ENCODE measurements at regions not wholly inside any gene's neighbourhood (a gene's known extent, or its start where the extent isn't known, plus 50 kb on each side); places are given as distances from the start of the nearest gene placed in this dataset.
"Not testable (repeated sequence)": the region's sequence is repeated elsewhere in the genome, so short reads cannot be mapped to it uniquely, and the experiment has no call there.

DNA sequence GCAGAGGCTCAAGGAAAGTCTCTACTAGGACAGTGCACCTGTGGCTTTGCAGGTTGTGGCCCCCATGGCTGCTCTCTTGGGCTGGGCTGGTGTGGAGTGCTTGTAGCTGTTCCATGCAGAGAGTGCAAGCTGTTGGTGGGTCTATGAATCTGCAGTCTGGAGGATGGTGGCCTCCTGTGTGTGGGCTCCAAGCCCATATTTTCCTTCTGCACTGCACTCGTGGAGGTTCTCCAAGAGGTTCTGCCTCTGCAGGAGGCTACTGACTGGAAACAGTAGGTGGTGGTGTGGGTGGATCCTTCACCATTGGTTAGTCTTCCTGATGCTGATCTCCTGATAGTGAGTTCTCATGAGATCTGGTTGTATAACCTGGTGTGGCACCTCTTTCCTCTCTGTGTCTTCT, 143.2 kb upstream of the ZNF519 start:
- H3K36me3 Mint-ChIP-seq (ENCODE audit: low read depth); H3K4me1 Mint-ChIP-seq; H3K27me3 Mint-ChIP-seq; CTCF ChIA-PET; H3K4me3 Mint-ChIP-seq; H3K9me3 Mint-ChIP-seq; H3K27ac Mint-ChIP-seq; DNase-seq: not testable (repeated sequence)
- POLR2A ChIA-PET = interaction anchor here (0.7 kb wide), 2 partner anchors 31 to 44 kb away, joined by 3 read pairs; no protein-coding TSS in a partner anchor

DNA sequence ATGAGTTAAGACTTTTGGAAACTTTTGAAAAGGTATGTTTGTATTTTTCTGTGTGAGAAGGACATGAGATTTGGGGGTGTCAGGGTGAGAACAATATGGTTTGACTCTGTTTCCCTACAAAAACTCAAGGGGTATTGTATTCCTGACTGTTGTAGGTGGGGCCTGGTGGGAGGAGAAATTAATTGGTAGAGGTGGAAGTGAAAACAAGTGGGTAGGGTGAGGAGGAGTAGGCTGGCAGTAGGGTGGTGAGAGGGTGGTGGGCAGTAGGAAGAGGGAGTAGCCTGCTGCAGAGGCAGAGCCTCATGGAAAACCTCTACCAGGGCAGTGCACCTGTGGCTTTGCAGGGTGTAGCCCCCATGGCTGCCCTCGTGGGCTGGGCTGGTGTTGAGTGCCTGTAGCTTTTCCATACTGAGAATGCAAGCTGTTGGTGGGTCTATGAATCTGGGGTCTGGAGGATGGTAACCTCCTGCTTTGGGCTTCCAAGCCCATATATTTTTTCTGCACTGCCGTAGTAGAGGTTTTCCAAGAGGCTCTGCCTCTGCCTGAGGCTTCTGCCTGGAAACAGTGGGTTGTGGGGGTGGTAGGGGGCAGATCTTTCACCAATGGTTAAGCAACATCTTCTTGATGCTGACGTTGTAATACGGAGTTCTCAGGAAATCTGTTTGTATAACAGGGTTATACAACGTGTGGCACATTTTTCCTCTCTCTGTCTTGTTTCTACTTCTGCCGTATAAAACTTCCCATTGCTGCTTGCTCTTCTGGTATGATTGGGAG, 133.6 kb upstream of the ZNF519 start:
- H3K4me3 Mint-ChIP-seq; CTCF ChIA-PET; POLR2A ChIA-PET; H3K36me3 Mint-ChIP-seq (ENCODE audit: low read depth); H3K9me3 Mint-ChIP-seq; H3K27ac Mint-ChIP-seq; DNase-seq; H3K27me3 Mint-ChIP-seq; H3K4me1 Mint-ChIP-seq: not testable (repeated sequence)

GRCh38 chr18:14262786-14263185, 130.6 kb upstream of the ZNF519 start:
- H3K4me1 Mint-ChIP-seq; CTCF ChIA-PET; H3K27me3 Mint-ChIP-seq; H3K27ac Mint-ChIP-seq; H3K4me3 Mint-ChIP-seq; POLR2A ChIA-PET; DNase-seq; H3K36me3 Mint-ChIP-seq (ENCODE audit: low read depth); H3K9me3 Mint-ChIP-seq: not testable (repeated sequence)

DNA sequence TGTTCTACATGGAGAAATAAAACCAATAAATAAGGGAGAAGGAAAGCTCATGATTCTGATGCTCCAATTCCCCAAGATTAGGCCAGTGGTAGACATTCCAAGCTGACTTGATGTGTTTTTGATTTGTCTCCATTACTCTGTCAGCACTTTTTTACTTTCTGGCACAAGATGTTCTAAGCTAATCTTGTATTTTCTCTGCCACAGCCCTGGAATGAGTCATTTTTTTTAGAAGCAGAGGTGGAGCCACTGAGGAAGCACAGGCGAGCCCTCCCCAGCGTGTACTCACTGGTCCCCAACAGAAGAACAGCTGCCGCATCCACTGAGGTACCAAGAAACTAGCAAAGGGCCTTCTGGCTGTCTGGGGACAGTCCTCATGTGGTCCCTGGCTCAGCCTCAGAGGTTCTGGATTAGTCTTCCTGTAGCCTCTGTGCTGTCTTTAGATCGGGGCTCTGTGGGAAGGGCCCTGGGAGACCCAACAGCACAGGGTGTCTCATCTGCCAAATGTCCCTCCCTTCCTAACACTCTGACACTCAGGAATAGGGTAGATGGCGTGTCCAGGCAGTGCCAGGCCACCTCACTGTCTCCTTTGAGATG, 117.9 kb upstream of the ZNF519 start:
- DNase-seq; H3K4me3 Mint-ChIP-seq; H3K27ac Mint-ChIP-seq; H3K4me1 Mint-ChIP-seq; CTCF ChIA-PET; H3K9me3 Mint-ChIP-seq; POLR2A ChIA-PET; H3K27me3 Mint-ChIP-seq; H3K36me3 Mint-ChIP-seq (ENCODE audit: low read depth): not testable (repeated sequence)

DNA sequence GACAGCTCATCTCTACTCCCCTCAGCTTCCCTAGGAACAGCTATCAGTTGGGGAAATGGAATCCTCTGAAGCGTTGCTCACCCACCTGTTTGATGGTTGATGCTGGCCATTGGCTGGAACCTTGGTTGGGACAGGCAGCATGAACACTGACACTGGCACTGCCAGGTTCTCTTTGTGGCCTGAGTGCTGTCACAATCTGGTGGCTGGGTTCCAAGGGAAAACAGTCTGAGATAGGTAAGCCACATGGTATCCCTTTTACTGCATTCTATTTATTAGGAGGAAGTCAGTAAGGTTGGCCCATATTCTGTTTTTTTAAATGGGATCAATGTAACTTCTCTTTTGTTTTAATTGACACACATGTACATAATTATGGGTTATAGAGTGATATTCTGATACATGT, 107.0 kb upstream of the ZNF519 start:
- H3K36me3 Mint-ChIP-seq (ENCODE audit: low read depth); H3K4me1 Mint-ChIP-seq; H3K9me3 Mint-ChIP-seq; POLR2A ChIA-PET; DNase-seq; CTCF ChIA-PET; H3K27ac Mint-ChIP-seq; H3K27me3 Mint-ChIP-seq; H3K4me3 Mint-ChIP-seq: not testable (repeated sequence)

GRCh38 chr18:14236356-14237048, 104.3 kb upstream of the ZNF519 start:
- H3K27me3 Mint-ChIP-seq; H3K27ac Mint-ChIP-seq; CTCF ChIA-PET; POLR2A ChIA-PET; H3K4me1 Mint-ChIP-seq; H3K9me3 Mint-ChIP-seq; H3K36me3 Mint-ChIP-seq (ENCODE audit: low read depth); DNase-seq; H3K4me3 Mint-ChIP-seq: not testable (repeated sequence)

DNA sequence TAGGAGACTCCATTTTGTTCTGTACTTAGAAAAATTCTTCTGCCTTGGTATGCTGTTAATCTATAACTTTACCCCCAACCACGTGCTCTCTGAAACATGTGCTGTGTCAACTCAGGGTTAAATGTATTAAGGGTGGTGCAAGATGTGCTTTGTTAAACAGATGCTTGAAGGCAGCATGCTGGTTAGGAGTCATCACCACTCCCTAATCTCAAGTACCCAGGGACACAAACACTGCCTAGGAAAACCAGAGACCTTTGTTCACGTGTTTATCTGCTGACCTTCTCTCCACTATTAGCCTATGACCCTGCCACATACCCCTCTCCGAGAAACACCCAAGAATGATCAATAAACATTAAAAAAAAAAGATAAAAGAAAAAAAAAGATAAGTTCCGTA, 93.0 kb upstream of the ZNF519 start:
- DNase-seq; H3K4me3 Mint-ChIP-seq; H3K27me3 Mint-ChIP-seq; H3K27ac Mint-ChIP-seq; CTCF ChIA-PET; H3K4me1 Mint-ChIP-seq; POLR2A ChIA-PET; H3K36me3 Mint-ChIP-seq (ENCODE audit: low read depth); H3K9me3 Mint-ChIP-seq: not testable (repeated sequence)

DNA sequence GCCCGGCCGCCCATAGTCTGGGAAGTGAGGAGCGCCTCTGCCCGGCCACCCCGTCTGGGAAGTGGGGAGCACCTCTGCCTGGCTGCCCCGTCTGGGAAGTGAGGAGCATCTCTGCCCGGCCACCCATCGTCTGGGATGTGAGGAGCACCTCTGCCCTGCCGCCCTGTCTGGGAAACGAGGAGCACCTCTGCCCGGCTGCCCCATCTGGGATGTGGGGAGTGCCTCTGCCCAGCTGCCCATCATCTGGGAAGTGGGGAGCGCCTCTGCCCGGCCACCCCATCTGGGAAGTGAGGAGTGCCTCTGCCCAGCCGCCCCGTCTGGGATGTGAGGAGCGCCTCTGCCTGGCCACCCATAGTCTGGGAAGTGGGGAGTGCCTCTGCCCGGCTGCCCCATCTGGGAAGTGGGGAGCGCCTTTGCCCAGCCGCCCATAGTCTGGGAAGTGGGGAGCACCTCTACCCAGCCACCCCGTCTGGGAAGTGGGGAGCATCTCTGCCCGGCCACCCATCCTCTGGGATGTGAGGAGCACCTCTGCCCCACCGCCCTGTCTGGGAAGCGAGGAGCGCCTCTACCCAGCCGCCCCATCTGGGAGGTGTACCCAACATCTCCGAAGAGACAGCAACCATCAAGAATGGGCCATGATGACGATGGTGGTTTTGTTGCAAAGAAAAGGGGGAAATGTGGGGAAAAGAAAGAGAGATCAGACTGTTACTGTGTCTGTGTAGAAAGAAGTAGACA, 92.5 kb upstream of the ZNF519 start:
- H3K4me3 Mint-ChIP-seq; CTCF ChIA-PET; POLR2A ChIA-PET; H3K36me3 Mint-ChIP-seq (ENCODE audit: low read depth); H3K27me3 Mint-ChIP-seq; H3K4me1 Mint-ChIP-seq; H3K27ac Mint-ChIP-seq; DNase-seq; H3K9me3 Mint-ChIP-seq: not testable (repeated sequence)

GRCh38 chr18:14223919-14224318, 91.7 kb upstream of the ZNF519 start:
- H3K27me3 Mint-ChIP-seq; POLR2A ChIA-PET; CTCF ChIA-PET; H3K4me3 Mint-ChIP-seq; DNase-seq; H3K36me3 Mint-ChIP-seq (ENCODE audit: low read depth); H3K9me3 Mint-ChIP-seq; H3K4me1 Mint-ChIP-seq; H3K27ac Mint-ChIP-seq: not testable (repeated sequence)

GRCh38 chr18:14223231-14223822, 91.1 kb upstream of the ZNF519 start:
- H3K27me3 Mint-ChIP-seq; H3K27ac Mint-ChIP-seq; H3K36me3 Mint-ChIP-seq (ENCODE audit: low read depth); DNase-seq; H3K4me3 Mint-ChIP-seq; CTCF ChIA-PET; H3K9me3 Mint-ChIP-seq; POLR2A ChIA-PET; H3K4me1 Mint-ChIP-seq: not testable (repeated sequence)

DNA sequence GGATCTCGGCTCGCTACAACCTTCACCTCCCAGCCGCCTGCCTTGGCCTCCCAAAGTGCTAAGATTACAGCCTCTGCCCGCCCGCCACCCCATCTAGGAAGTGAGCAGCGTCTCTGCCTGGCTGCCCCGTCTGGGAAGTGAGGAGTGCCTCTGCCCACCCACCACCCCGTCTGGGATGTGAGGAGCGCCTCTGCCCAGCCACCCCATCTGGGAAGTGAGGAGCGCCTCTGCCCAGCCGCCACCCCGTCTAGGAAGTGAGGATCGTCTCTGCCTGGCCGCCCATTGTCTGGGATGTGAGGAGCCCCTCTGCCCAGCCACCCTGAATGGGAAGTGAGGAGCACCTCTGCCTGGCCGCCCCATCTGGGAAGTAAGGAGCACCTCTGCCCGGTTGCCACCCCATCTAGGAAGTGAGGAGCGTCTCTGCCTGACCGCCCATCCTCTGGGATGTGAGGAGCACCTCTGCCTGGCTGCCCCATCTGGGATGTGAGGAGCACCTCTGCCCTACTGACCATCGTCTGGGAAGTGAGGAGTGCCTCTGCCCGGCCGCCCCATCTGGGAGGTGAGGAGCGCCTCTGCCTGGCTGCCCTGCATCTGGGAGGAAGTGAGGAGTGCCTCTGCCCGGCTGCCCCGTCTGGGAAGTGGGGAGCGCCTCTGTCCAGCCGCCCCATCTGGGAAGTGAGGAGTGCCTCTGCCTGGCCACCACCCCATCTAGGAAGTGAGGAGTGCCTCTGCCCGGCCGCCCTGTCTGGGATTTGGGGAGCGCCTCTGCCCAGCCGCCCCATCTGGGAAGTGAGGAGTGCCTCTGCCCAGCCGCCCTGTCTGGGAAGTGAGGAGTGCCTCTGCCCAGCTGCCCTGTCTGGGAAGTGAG, 90.4 kb upstream of the ZNF519 start:
- H3K4me3 Mint-ChIP-seq = not testable (repeated sequence)

GRCh38 chr18:14221689-14222088, 89.5 kb upstream of the ZNF519 start:
- no peak for DNase-seq
- H3K4me3 Mint-ChIP-seq = no peak overlapping the region

More for the DNA sequence above, 90.4 kb upstream of the ZNF519 start:
- DNase-seq; CTCF ChIA-PET; H3K4me1 Mint-ChIP-seq; H3K27me3 Mint-ChIP-seq; POLR2A ChIA-PET; H3K27ac Mint-ChIP-seq; H3K36me3 Mint-ChIP-seq (ENCODE audit: low read depth); H3K9me3 Mint-ChIP-seq: not testable (repeated sequence)

More at GRCh38 chr18:14221689-14222088, 89.5 kb upstream of the ZNF519 start:
- ChIA-PET POLR2A (no interaction called here), CTCF (no interaction called here)
- Mint-ChIP-seq H3K9me3 (peaks cover 4% of the 10 kb centered on the region), H3K27ac (no peak overlapping the region), H3K4me1 (no peaks in the 10 kb centered on the region), H3K36me3 (ENCODE audit: low read depth) (no peaks in the 10 kb centered on the region), H3K27me3 (no peaks in the 10 kb centered on the region)

All from activated CD4-positive, alpha-beta T cell treated with anti-CD3 and anti-CD28 coated beads, Interleukin-2, amount 10 ng/mL, durations not matched to agents 7 days and 5 days (primary cell).